GM19395 (cell line): ENCODE measurements at regions not wholly inside any gene's neighbourhood (a gene's known extent, or its start where the extent isn't known, plus 50 kb on each side); places are given as distances from the start of the nearest gene placed in this dataset.
A peak's percentile ranks its signal among the peaks of the same experiment; 100 is the strongest.

Experiments used
- ATAC-seq: cut with Tn5 transposase; IDR thresholded peaks from one replicate; pipeline ENCODE4 v1.9.1; 2021; ENCODE audit warnings: mild to moderate bottlenecking, moderate library complexity; ENCODE audit not compliant: unreplicated experiment

GRCh38 chr4:14853176-14853943, 148.9 kb upstream of the CPEB2 start:
- no peak for ATAC-seq

DNA sequence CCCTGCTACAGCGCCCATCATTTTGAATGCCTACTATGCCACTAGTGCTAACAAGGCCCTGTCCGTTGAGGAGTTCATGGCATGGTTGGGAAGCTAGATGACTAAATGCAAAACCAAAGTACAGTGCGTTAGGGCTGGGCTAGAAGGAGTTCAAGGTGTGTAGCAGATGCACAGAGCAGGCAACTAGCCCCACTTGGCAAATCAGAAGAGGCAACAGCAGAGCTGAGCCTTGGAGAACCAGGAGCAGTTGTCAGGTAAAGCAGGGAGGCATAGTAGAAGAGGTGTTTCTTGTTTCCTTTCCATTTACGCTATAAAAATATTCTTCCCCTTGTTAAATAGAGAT, 146.6 kb upstream of the CPEB2 start:
- ATAC-seq = peak; percentile 3

DNA sequence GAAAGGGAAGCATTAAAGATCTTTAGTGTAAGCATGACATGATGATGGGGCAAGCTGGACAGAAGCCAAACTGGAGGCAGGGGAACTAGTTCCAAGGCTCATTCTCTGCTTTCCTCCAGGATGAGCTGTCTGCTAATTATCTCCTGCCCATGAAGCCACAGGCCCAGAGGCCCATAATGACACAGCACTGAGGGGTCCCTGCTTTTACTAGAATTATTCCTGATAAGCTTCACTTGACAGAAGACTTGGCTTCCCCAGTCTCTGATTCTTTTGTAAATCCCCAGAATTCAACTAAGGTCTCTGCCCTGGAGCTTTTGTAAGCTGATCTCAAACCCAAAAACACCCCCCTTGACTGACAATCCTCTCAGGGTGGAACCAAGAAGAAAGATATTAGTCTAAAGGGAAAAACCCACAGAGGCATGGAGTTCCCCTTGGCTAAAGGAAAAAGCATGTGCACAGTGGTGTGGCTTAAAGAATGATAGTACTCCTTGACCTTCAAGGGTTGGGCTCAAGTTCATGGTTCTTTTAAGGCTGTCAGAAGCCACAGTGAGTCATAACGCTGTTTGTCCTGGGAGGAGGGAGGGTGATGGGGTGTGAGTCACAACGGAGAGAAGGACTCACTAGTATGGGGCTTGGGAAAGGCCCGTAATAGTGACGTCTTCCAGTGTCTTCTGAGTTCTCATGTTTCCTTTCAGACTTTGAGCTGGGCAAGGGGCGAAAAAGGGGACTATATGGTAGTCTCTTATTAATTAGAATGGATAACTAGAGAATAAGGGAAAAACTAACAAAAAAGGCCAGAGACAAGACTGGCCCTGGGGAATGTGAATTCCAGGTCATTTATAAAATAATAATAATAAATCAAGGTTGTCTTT, 146.0 kb upstream of the CPEB2 start:
- peak; percentile 94 for ATAC-seq

GRCh38 chr4:14856934-14857235, 145.4 kb upstream of the CPEB2 start:
- ATAC-seq = no peak

GRCh38 chr4:14857475-14857874, 144.8 kb upstream of the CPEB2 start:
- no peak for ATAC-seq

GRCh38 chr4:14857981-14858380, 144.3 kb upstream of the CPEB2 start:
- no peak for ATAC-seq

- no peak for ATAC-seq
These were observed 139.4 kb upstream of the CPEB2 start for GRCh38 chr4:14862891-14863290.

DNA sequence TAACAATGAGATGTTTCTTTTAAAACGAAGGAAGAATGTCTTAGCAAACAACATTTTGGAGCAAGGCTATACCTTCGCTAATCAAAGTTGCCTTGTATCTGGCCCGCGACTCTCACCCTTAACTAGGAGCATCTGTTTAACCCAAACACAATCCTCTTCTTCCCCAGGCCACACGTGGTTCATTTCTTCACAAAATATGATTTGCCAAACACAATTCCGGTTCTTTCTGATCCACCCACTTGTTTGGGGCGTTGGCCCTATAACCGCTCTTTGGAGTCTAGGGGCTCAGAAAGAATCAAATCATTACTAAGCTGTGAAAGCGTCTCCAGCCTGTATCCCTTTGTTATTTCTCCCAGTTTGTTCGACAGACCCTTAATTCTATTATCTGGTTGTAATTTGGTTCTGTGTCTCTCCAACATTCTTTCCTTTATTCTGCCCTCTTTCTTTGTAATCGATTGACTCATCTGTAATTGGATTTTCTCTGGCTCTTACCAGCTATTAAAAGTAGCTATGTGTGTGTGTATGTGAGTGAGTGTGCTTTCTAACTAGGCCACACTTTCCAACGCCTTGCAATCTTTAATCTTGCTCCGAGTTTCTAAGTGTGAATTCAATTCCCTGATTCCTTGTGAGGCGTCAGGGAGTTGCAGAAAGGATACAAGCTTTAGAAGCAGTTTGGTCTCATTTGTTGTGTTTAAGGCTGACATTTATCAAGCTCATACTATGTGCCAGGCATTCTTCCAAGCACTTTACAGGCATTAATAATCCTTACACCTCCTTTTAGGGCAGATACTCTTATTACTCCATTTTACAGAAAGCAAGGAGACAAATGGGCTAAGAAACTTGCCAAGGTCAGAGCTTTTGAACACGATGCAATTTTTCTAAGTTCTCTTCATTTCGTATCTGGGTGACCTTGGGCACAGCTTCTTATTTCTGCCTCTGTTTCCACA, 138.6 kb upstream of the CPEB2 start:
- ATAC-seq = no peak

DNA sequence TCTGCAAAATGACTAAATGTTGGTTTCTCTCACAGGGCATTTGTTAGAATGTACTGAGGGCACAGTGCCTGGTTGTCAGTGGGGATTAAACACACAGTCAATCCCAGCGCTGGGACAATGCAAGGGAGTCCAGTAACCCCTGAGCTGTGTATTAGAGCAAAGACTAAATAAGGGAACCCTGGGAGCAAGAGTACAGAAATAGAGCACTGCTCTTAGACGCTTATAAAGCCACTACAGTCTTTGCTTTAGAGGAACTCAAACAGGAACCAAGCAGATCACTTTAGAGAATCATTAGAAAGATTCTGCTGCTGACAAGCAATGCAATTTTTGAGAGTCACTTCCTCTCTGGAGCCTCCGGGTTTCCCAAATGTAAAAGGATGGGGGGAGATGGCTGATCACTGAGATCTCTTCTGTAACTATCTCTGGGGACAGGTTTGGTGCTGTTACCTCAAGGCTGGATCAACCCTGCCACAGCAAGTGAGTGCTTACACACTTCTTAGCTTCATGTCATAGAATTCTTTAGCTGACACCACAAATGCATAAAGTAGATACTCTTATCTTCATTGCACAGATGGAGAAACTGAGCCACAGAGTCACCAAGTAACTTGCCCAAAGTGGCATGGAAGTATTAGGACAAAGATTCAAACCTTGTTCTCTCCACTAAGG, 137.8 kb upstream of the CPEB2 start:
- ATAC-seq = no peak

DNA sequence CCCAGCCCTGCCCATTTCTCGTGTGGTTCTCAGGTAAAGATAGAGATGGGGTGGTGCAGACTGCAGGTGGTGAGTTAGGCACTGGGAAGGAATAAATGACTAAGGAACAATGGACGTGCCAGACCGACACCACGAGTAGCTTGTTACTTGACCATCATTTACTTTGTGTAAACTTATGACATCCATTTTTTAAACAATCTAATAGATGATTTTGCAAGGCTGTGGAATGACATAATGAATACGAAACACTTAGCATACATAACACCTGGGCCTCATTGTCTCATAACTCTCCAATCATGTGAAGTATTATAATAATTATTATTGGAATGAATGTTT, 137.3 kb upstream of the CPEB2 start:
- ATAC-seq = no peak

GRCh38 chr4:14865804-14866203, 136.5 kb upstream of the CPEB2 start:
- ATAC-seq = no peak

GRCh38 chr4:14867847-14868246, 134.4 kb upstream of the CPEB2 start:
- no peak for ATAC-seq

- no peak for ATAC-seq
These were observed 133.6 kb upstream of the CPEB2 start for GRCh38 chr4:14868426-14869395.

GRCh38 chr4:14871676-14872430, 130.4 kb upstream of the CPEB2 start:
- no peak for ATAC-seq

DNA sequence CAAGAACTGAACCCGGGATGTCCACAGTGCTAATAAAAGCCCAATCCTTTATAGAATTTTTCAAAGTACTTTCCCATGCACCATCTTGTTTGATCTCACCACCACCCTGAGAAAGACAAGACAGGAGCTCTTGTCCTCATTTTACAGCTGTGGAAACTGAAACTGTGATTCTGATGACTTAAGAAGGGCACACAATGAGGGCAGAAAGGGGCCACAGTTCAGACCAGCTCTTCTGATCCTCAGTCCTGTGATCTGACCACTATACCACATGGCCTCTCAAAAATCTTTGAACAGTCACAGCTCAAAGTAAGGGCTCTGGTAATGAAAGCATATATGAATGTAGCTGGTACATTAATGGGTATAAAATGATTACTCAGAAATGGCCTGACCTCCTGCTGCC, 127.3 kb upstream of the CPEB2 start:
- no peak for ATAC-seq

DNA sequence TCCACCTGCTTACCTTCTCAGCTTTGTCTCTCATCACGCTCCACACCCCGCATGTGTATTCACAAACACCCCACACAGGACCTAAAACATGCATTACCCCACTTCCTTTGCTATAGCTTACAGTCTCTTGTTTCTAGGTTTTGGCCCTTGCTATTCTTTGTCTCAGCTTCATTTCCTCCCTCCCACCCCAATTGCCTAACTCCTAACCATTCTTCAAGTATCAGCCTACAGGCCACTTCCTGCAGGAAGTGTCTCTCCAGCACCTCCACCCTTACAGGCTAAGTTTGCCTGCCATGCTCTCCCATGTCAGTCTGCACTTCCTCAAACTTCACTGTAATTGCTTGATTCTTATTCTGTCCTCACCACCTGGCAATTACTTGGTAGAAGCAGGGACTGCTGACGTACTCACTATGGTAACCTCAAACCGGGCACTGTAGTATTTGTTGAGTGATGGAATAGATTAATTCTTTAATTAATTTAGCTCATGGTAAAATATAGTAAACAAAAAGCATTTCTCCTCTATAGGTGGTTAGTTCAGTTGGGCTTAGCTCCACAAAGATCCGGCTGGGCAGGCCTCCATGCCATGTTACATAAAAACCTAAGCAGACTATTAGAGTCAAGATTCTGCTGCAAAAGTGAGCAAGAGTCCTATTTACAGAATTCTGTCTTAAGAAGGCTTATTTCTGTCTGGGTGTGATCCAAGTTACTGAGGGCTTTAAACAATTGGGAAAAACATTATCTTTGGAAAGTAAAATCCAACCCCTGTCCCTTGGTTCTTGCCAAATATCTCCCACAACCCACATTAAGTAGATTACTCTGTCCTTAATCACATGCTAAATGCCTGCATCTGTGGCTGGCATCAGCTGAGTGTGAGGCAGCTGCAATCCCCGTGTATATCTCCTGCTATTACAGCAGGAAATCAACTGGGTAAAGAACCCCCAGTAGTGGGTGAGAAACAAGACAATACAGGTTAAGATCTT, 124.7 kb upstream of the CPEB2 start:
- ATAC-seq = peak; percentile 57

GRCh38 chr4:14878681-14879080, 123.6 kb upstream of the CPEB2 start:
- no peak for ATAC-seq

DNA sequence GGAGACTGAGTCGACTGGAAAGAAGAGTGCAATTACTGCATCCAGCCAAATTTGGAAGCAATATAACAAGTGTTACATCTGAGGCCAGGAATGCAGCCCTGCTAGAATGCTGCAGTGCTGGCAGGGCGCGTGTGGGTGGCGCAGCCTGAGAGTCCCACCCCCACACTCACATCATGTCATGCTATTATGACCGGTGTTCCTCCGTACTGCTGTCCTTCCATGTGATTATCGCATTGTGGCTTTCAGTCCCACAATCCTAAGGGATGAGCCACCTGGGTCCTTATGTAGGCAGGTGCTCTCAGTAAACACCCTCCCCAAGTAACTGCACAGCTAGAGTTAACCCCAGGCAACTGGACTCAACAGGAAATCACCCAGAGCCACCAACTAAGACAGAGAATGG, 122.6 kb upstream of the CPEB2 start:
- ATAC-seq = no peak
